H1 (cell line): ENCODE measurements at regions not wholly inside any gene's neighbourhood (a gene's known extent, or its start where the extent isn't known, plus 50 kb on each side); places are given as distances from the start of the nearest gene placed in this dataset.

Experiments
- CTCF ChIA-PET: fragments of 300-600 bp; sonication (Branson Sonifier 250); formaldehyde crosslinking; loops from one replicate; lab custom pipeline; 2021; ENCODE audit not compliant: partially characterized antibody; lab: Charles Lee
- POLR2A ChIA-PET: fragments of 300-600 bp; sonication (Branson Sonifier 250); formaldehyde crosslinking; loops from one replicate; lab custom pipeline; 2021; ENCODE audit warnings: inconsistent platforms; ENCODE audit not compliant: partially characterized antibody; lab: Charles Lee
- DNase-seq, 2 experiments: peaks; one replicate each; pipeline versions ENCODE4 v3.0.0 to v3.0.0-alpha.2; 2010 to 2022; ENCODE audit warnings: low spot score in 2 of 2, low read depth in 1 of 2, mixed read lengths in 1 of 2
- FAIRE-seq: peaks from 2 replicates; lab custom pipeline; 2011; peaks lifted over from hg19 to GRCh38; lab: Jason Lieb, UNC
- H2AFZ ChIP-seq: 2 replicates; pipeline ENCODE4 v1.8.1; 2012; ENCODE audit warnings: low read length, inconsistent platforms
- H2AK5ac ChIP-seq: 2 replicates; pipeline ENCODE4 v1.6.1; 2013; ENCODE audit warnings: low read depth, low read length
- H2BK120ac ChIP-seq: replicated peaks from 2 replicates; pipeline ENCODE3; 2013; ENCODE audit warnings: low read depth, low read length, inconsistent platforms
- H2BK12ac ChIP-seq: 2 replicates; pipeline ENCODE4 v1.6.1; 2013; ENCODE audit warnings: low read depth, low read length
- H2BK15ac ChIP-seq: 2 replicates; pipeline ENCODE4 v1.6.1; 2013; ENCODE audit warnings: low read length
- H2BK20ac ChIP-seq: 2 replicates; pipeline ENCODE4 v1.6.1; 2013; ENCODE audit warnings: low read length
- H2BK5ac ChIP-seq: 2 replicates; pipeline ENCODE4 v1.6.1; 2013; ENCODE audit warnings: low read depth, low read length
- H3K14ac ChIP-seq: 2 replicates; pipeline ENCODE4 v1.6.1; 2013; ENCODE audit warnings: inconsistent platforms; ENCODE audit not compliant: insufficient read length
- H3K18ac ChIP-seq: 2 replicates; pipeline ENCODE4 v1.6.1; 2013; ENCODE audit warnings: low read length; ENCODE audit errors: extremely low read depth
- H3K23ac ChIP-seq: 2 replicates; pipeline ENCODE4 v1.6.1; 2013; ENCODE audit warnings: inconsistent platforms; ENCODE audit not compliant: insufficient read length
- H3K23me2 ChIP-seq: 2 replicates; pipeline ENCODE4 v1.6.1; 2013; ENCODE audit warnings: low read depth, low read length
- H3K27ac ChIP-seq: 2 replicates; pipeline ENCODE4 v1.6.1; 2011; ENCODE audit warnings: low read depth, low read length, inconsistent platforms
- H3K27me3 ChIP-seq, 4 experiments: replicated peaks in 1 of 4; 1 replicate in 1 of 4; 2 replicates in 3 of 4; pipeline versions ENCODE4 v1.6.1 to v1.8.1; 2011 to 2013; ENCODE audit warnings: low read length in 3 of 4, mild to moderate bottlenecking in 3 of 4, inconsistent platforms in 2 of 4, mixed read lengths in 2 of 4, moderate library complexity in 1 of 4; ENCODE audit not compliant: control insufficient read depth in 3 of 4, insufficient read depth in 3 of 4; ENCODE audit errors: extremely low read depth in 1 of 4
- H3K36me3 ChIP-seq, 4 experiments: 2 replicates each; pipeline versions ENCODE4 v1.6.1 to v1.8.1; 2011 to 2013; ENCODE audit warnings: mild to moderate bottlenecking in 4 of 4, low read length in 3 of 4, moderate library complexity in 2 of 4, control low read depth in 1 of 4, inconsistent platforms in 1 of 4; ENCODE audit not compliant: insufficient read depth in 4 of 4, control insufficient read depth in 2 of 4
- H3K4ac ChIP-seq: replicated peaks from 2 replicates; pipeline ENCODE3; 2013; ENCODE audit warnings: low read length, low read depth, mixed read lengths, inconsistent platforms; ENCODE audit not compliant: insufficient read length
- H3K4me1 ChIP-seq, 4 experiments: replicated peaks in 1 of 4; 1 replicate in 1 of 4; 2 replicates in 3 of 4; pipeline versions ENCODE4 v1.6.1 to v1.8.1; 2011 to 2013; ENCODE audit warnings: low read length in 3 of 4, inconsistent platforms in 2 of 4, mixed read lengths in 1 of 4; ENCODE audit not compliant: insufficient read depth in 4 of 4, control insufficient read depth in 3 of 4
- H3K4me2 ChIP-seq, 2 experiments: 2 replicates each; pipeline versions ENCODE4 v1.6.1 to v1.8.1; 2011 to 2013; ENCODE audit warnings: low read depth in 2 of 2, low read length in 2 of 2, control low read depth in 1 of 2, inconsistent platforms in 1 of 2, mild to moderate bottlenecking in 1 of 2; ENCODE audit not compliant: insufficient read depth in 1 of 2
- H3K4me3 ChIP-seq, 4 experiments: fragments of 200-600, 300-600 bp in 1 of 4; sonication (generic), shearing (Covaris generic), sonication (Bioruptor Twin) in 1 of 4; 2 replicates each; pipeline versions ENCODE4 v1.5.1 to v1.8.1; 2011 to 2016; ENCODE audit warnings: low read length in 4 of 4, low read depth in 3 of 4, control low read depth in 2 of 4, inconsistent platforms in 2 of 4, mild to moderate bottlenecking in 2 of 4, mixed read lengths in 1 of 4, moderate library complexity in 1 of 4; ENCODE audit not compliant: insufficient read depth in 2 of 4; ENCODE audit errors: extremely low read depth in 1 of 4
- H3K56ac ChIP-seq: replicated peaks from 2 replicates; pipeline ENCODE3; 2013; ENCODE audit warnings: low read depth, mild to moderate bottlenecking, mixed read lengths, low read length, inconsistent platforms; ENCODE audit not compliant: insufficient read length
- H3K79me1 ChIP-seq: 2 replicates; pipeline ENCODE4 v1.6.1; 2013; ENCODE audit warnings: low read depth, low read length, control low read depth
- H3K79me2 ChIP-seq, 2 experiments: 2 replicates each; pipeline versions ENCODE4 v1.6.1 to v1.8.1; 2012 to 2013; ENCODE audit warnings: low read length in 2 of 2, mild to moderate bottlenecking in 2 of 2, inconsistent platforms in 1 of 2; ENCODE audit not compliant: insufficient read depth in 2 of 2, control insufficient read depth in 1 of 2
- H3K9ac ChIP-seq, 4 experiments: replicated peaks in 1 of 4; 1 replicate in 1 of 4; 2 replicates in 3 of 4; pipeline versions ENCODE4 v1.6.1 to v1.8.1; 2011 to 2013; ENCODE audit warnings: low read depth in 3 of 4, low read length in 3 of 4, control low read depth in 2 of 4, mild to moderate bottlenecking in 2 of 4, moderate library complexity in 2 of 4, inconsistent platforms in 1 of 4; ENCODE audit errors: extremely low read depth in 1 of 4
- H3K9me3 ChIP-seq, 2 experiments: 2 replicates each; pipeline versions ENCODE4 v1.6.1 to v1.8.1; 2012 to 2013; ENCODE audit warnings: mild to moderate bottlenecking in 2 of 2, moderate library complexity in 2 of 2, control low read depth in 1 of 2, inconsistent platforms in 1 of 2, low read depth in 1 of 2, low read length in 1 of 2, mixed read lengths in 1 of 2; ENCODE audit not compliant: insufficient read depth in 2 of 2
- H4K20me1 ChIP-seq, 2 experiments: replicated peaks in 1 of 2; 2 replicates each; pipeline versions ENCODE3 to v1.8.1; 2011 to 2013; ENCODE audit warnings: inconsistent platforms in 2 of 2, low read length in 2 of 2, mild to moderate bottlenecking in 1 of 2; ENCODE audit not compliant: insufficient read depth in 2 of 2, control insufficient read depth in 1 of 2
- H4K5ac ChIP-seq: 2 replicates; pipeline ENCODE4 v1.6.1; 2013; ENCODE audit warnings: low read length, low read depth, mixed read lengths, inconsistent platforms; ENCODE audit not compliant: insufficient read length
- H4K8ac ChIP-seq: 2 replicates; pipeline ENCODE4 v1.8.0; 2013; ENCODE audit warnings: mild to moderate bottlenecking, moderate library complexity, low read length, inconsistent platforms; ENCODE audit not compliant: insufficient read depth; ENCODE audit errors: extremely low read depth
- H4K91ac ChIP-seq: replicated peaks from 2 replicates; pipeline ENCODE3; 2013; ENCODE audit warnings: low read length, mixed read lengths, inconsistent platforms; ENCODE audit not compliant: insufficient read length
- BACH1 ChIP-seq: IDR thresholded peaks from 2 replicates; pipeline ENCODE4 v1.6.1; 2012; ENCODE audit warnings: low read length, improper control_type of control experiment
- JUND ChIP-seq: IDR thresholded peaks from 2 replicates; pipeline ENCODE4 v1.6.1; 2011; ENCODE audit warnings: mild to moderate bottlenecking, improper control_type of control experiment, low read length
- KDM5A ChIP-seq: fragments of 200-600 bp; IDR thresholded peaks from 2 replicates; pipeline ENCODE4 v1.7.1; 2012; ENCODE audit warnings: mild to moderate bottlenecking, low read length, inconsistent platforms, mixed read lengths
- RBBP5 ChIP-seq: IDR thresholded peaks from 2 replicates; pipeline ENCODE4 v1.7.1; 2012; ENCODE audit warnings: low read depth, mild to moderate bottlenecking, inconsistent platforms, low read length, moderate library complexity, borderline replicate concordance
- RNF2 ChIP-seq: fragments of 200-900, 300-1000 bp; sonication (generic); IDR thresholded peaks from 2 replicates; pipeline ENCODE4 v1.7.1; 2016; ENCODE audit warnings: borderline replicate concordance, low read depth, mild to moderate bottlenecking, antibody characterized with exemption, low read length; ENCODE audit not compliant: poor library complexity, severe bottlenecking; ENCODE audit errors: missing control alignments
- SRF ChIP-seq: IDR thresholded peaks from 2 replicates; pipeline ENCODE4 v1.6.1; 2011; ENCODE audit warnings: mild to moderate bottlenecking, low read depth, low read length, moderate library complexity
- TCF12 ChIP-seq: IDR thresholded peaks from 2 replicates; pipeline ENCODE4 v1.6.1; 2011; ENCODE audit warnings: low read depth, mild to moderate bottlenecking, low read length
- WGBS, 2 experiments: shearing (Covaris generic) in 1 of 2; methylation state at CpG; one replicate each; pipeline versions ENCODE4 v1.1.6 to v1.1.7; 2013 to 2015; ENCODE audit warnings: low lambda C conversion rate in 2 of 2, mixed read lengths in 2 of 2, inconsistent platforms in 1 of 2, low coverage in 1 of 2, missing lambda C conversion rate in 1 of 2; ENCODE audit not compliant: insufficient replicate concordance in 2 of 2, insufficient coverage in 1 of 2, insufficient read length in 1 of 2; ENCODE audit errors: extremely low coverage in 1 of 2, missing lambda C conversion rate in 1 of 2; 5-methylcytosine and 5-hydroxymethylcytosine counted together
- TF ChIP-seq, protein P1 (sequence below): IDR thresholded peaks from 2 replicates; pipeline ENCODE4 v1.6.1; 2012; ENCODE audit warnings: low read length, inconsistent platforms

DNA sequence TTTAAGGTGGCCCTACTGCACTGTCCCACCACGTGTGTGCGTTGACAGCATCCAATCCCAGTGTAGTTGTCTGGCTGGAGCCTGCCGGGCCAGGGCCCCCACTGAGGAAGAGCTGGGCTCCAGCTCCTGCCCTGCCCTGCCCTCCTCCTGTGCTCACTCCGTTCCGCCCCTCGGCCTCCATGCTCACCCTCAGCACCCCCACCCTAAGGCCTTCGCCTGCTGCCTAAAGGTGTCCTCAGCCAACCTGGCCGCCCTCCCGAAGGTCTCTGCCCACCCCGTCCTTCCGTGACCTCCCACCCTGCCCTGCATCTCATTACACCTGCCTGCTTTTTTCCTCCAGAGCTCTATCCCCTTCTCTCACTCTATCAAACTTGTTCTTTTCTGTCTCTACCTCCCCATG, 118.0 kb downstream of the TPRA1 start:
- H2BK5ac ChIP-seq, result no peak overlapping the region
- DNase-seq (no peak), FAIRE-seq (no peak)
- no peaks in the 10 kb centered on the region for H4K20me1 ChIP-seq
- H3K4ac ChIP-seq, result no peak overlapping the region
- H3K14ac ChIP-seq, result no peak overlapping the region
- H3K4me2 ChIP-seq, result no peak overlapping the region
- TF ChIP-seq SRF (no peak), RNF2 (no peak), TCF12 (no peak), RBBP5 (no peak), BACH1 (no peak), JUND (no peak), KDM5A (no peak)
- TF ChIP-seq, protein P1, sequence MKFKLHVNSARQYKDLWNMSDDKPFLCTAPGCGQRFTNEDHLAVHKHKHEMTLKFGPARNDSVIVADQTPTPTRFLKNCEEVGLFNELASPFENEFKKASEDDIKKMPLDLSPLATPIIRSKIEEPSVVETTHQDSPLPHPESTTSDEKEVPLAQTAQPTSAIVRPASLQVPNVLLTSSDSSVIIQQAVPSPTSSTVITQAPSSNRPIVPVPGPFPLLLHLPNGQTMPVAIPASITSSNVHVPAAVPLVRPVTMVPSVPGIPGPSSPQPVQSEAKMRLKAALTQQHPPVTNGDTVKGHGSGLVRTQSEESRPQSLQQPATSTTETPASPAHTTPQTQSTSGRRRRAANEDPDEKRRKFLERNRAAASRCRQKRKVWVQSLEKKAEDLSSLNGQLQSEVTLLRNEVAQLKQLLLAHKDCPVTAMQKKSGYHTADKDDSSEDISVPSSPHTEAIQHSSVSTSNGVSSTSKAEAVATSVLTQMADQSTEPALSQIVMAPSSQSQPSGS, result no peak
- H3K4me3 ChIP-seq, result no peak overlapping the region
- H3K9me3 ChIP-seq, result no peaks in the 10 kb centered on the region
- H3K56ac ChIP-seq, result no peak overlapping the region
- no peak overlapping the region for H3K23ac ChIP-seq
- no peaks in the 10 kb centered on the region for H3K79me2 ChIP-seq
- peaks cover 0 to 8% (median 3%) of the 10 kb centered on the region in 4 experiments; a peak in 3 of 7 replicates for H3K4me1 ChIP-seq
- H2BK15ac ChIP-seq, result no peak overlapping the region
- POLR2A ChIA-PET, result interaction anchor here (0.7 kb wide), 1 partner anchor 620 kb away, joined by 3 read pairs; no protein-coding TSS in a partner anchor
- 84% methylated on average over 7 of the region's 11 CpGs; no CpG with 5 or more reads in 1 of the 2 experiments for WGBS, 2 experiments
- H3K27me3 ChIP-seq, result no peaks in the 10 kb centered on the region
- H4K8ac ChIP-seq, result peak overlapping the region; percentile 12; the same call in 1 of the 2 replicates
- H3K9ac ChIP-seq, result no peak overlapping the region
- no peak overlapping the region for H4K5ac ChIP-seq
- no peaks in the 10 kb centered on the region for H3K79me1 ChIP-seq
- H3K23me2 ChIP-seq, result no peaks in the 10 kb centered on the region; the same call in 1 of the 2 replicates
- H2BK12ac ChIP-seq, result no peak overlapping the region
- no peaks in the 10 kb centered on the region for H3K36me3 ChIP-seq
- CTCF ChIA-PET, result interaction anchor here (0.5 to 7.3 kb wide), 29 partner anchors 9 to 963 kb away, joined by 3 to 74 read pairs (median 4); partner anchors contain the start of genes MCM2 and PRR20G
- no peak overlapping the region for H4K91ac ChIP-seq
- no peak overlapping the region for H2AFZ ChIP-seq
- peak overlapping the region; percentile 61; the same call in 1 of the 2 replicates for H2BK20ac ChIP-seq
- H2AK5ac ChIP-seq, result no peak overlapping the region
- H3K18ac ChIP-seq, result no peak overlapping the region
- no peak overlapping the region for H3K27ac ChIP-seq
- no peak overlapping the region for H2BK120ac ChIP-seq
